Mucosa of descending colon (tissue), 3 donors: ENCODE measurements at regions not wholly inside any gene's neighbourhood (a gene's known extent, or its start where the extent isn't known, plus 50 kb on each side); places are given as distances from the start of the nearest gene placed in this dataset.

Source experiments
- ATAC-seq: fragments of 200-7000 bp; cut with Tn5 transposase; one replicate; pipeline ENCODE4 v1.9.1; 2020; ENCODE audit warnings: mild to moderate bottlenecking, moderate library complexity
- DNase-seq, 3 donors: peaks; one replicate each; pipeline ENCODE4 v3.0.0-alpha.2; 2020
- H3K36me3 ChIP-seq: fragments of 200-600 bp; one replicate; pipeline ENCODE4 v1.8.0; 2021; ENCODE audit warnings: low read depth, mild to moderate bottlenecking
- H3K4me1 ChIP-seq: fragments of 200-600 bp; one replicate; pipeline ENCODE4 v1.8.0; 2021; ENCODE audit warnings: low read depth, mild to moderate bottlenecking
- H3K4me3 ChIP-seq: fragments of 200-600 bp; one replicate; pipeline ENCODE4 v1.8.0; 2021; ENCODE audit warnings: mild to moderate bottlenecking
- H3K9me3 ChIP-seq: fragments of 200-600 bp; one replicate; pipeline ENCODE4 v1.8.0; 2021; ENCODE audit warnings: mild to moderate bottlenecking
- CTCF ChIP-seq: fragments of 200-600 bp; IDR thresholded peaks from one replicate; pipeline ENCODE4 v1.8.0; 2022; ENCODE audit warnings: antibody characterized with exemption, mild to moderate bottlenecking
- intact Hi-C, 2 donors: fragments of 100-400 bp; cut with DNase I in 1 of 2; cut with micrococcal nuclease in 1 of 2; formaldehyde crosslinking; loops; one replicate each; pipeline versions ENCODE4 v1.11.0 to v1.11.1; 2022; cut with DNase I, micrococcal nuclease
- donor health status: DM: no; HTN: no; CAD: no; lungs with moderate emphysema.
- donor health status: DM: no; HTN: no; CAD: no.
- donor health status: DM: no; HTN: yes; CAD: no.

GRCh38 chr13:99749271-99750019 is 222.1 kb downstream of the ZIC5 start:
- Histone ChIP-seq H3K4me3 (no peak overlapping the region), H3K36me3 (no peaks in the 10 kb centered on the region), H3K9me3 (no peaks in the 10 kb centered on the region), H3K4me1 (peaks cover 9% of the 10 kb centered on the region)
- intact Hi-C loops, result no loop called here
- no peak for TF ChIP-seq CTCF
- no peak for ATAC-seq
- DNase-seq, result no peak

GRCh38 chr13:99747403-99747710 is 224.2 kb downstream of the ZIC5 start:
- ATAC-seq (no peak), DNase-seq (no peak)
- no peaks in the 10 kb centered on the region for H3K36me3 ChIP-seq
- peaks cover 3% of the 10 kb centered on the region for H3K4me1 ChIP-seq
- H3K4me3 ChIP-seq, result no peak overlapping the region
- intact Hi-C loops, result no loop called here
- no peaks in the 10 kb centered on the region for H3K9me3 ChIP-seq
- no peak for TF ChIP-seq CTCF

GRCh38 chr13:99746637-99747402 is 224.7 kb downstream of the ZIC5 start:
- Histone ChIP-seq H3K9me3 (no peaks in the 10 kb centered on the region), H3K4me1 (peaks cover 6% of the 10 kb centered on the region), H3K4me3 (no peak overlapping the region), H3K36me3 (no peaks in the 10 kb centered on the region)
- no peak for TF ChIP-seq CTCF
- no peak for DNase-seq
- intact Hi-C loops, result no loop called here
- ATAC-seq, result no peak

GRCh38 chr13:99743094-99743493 is 228.5 kb downstream of the ZIC5 start:
- DNase-seq (no peak), ATAC-seq (no peak)
- no peaks in the 10 kb centered on the region for H3K9me3 ChIP-seq
- no peak for TF ChIP-seq CTCF
- intact Hi-C loops, result no loop called here
- H3K4me3 ChIP-seq, result no peak overlapping the region
- peaks cover 12% of the 10 kb centered on the region for H3K4me1 ChIP-seq
- H3K36me3 ChIP-seq, result no peaks in the 10 kb centered on the region

GRCh38 chr13:99741960-99742359 is 229.6 kb downstream of the ZIC5 start:
- DNase-seq (peak in 1 of 3 donors; percentile 56), ATAC-seq (peak; percentile 93)
- intact Hi-C loops, result no loop called here
- Histone ChIP-seq H3K4me1 (peaks cover 12% of the 10 kb centered on the region), H3K4me3 (no peak overlapping the region), H3K36me3 (no peaks in the 10 kb centered on the region), H3K9me3 (no peaks in the 10 kb centered on the region)
- TF ChIP-seq CTCF, result no peak
